Peyer's patch (tissue), 4 donors: ENCODE measurements at regions not wholly inside any gene's neighbourhood (a gene's known extent, or its start where the extent isn't known, plus 50 kb on each side); places are given as distances from the start of the nearest gene placed in this dataset.

Experiments used
- POLR2A ChIP-seq, 2 donors: fragments of 450-650 bp; IDR thresholded peaks; one replicate each; pipeline ENCODE4 v1.5.1; 2017; ENCODE audit warnings: antibody characterized with exemption in 2 of 2, mild to moderate bottlenecking in 2 of 2, moderate library complexity in 2 of 2
- TF ChIP-seq, protein P1 (sequence below), 6 experiments: fragments of 450-650 bp in 4 of 6; fragments of 200-600 bp in 2 of 6; sonication (generic) in 1 of 6; IDR thresholded peaks; one replicate each; pipeline ENCODE4 v1.5.1; 2017 to 2019; ENCODE audit warnings: antibody characterized with exemption in 6 of 6, mild to moderate bottlenecking in 3 of 6, moderate library complexity in 1 of 6

DNA sequence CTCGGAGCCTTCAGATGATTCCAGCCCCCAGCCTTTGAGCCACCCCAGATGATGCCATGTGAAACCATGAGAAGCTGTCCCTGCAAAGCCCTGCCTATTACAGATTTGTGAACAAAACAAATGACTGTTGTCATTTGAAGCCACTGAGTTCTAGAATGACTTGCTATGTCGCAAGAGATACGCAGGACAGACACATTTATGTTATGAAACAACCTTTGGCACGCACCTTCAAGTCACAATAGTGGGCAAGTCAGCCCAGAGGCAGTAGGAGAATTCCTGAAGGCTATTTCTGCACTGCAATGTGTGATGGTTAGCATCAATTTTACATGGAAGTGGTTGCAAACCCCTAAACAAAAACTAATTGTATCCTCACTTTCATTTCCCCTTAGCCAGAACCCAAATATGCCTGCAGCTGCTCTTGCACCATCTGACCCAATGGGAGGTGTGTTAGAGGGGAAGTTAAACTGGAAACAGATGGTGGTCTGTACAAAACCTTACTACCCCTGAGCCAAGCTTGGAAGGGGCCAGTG is 174.4 kb upstream of the ATP6AP2 start:
- TF ChIP-seq, protein P1, sequence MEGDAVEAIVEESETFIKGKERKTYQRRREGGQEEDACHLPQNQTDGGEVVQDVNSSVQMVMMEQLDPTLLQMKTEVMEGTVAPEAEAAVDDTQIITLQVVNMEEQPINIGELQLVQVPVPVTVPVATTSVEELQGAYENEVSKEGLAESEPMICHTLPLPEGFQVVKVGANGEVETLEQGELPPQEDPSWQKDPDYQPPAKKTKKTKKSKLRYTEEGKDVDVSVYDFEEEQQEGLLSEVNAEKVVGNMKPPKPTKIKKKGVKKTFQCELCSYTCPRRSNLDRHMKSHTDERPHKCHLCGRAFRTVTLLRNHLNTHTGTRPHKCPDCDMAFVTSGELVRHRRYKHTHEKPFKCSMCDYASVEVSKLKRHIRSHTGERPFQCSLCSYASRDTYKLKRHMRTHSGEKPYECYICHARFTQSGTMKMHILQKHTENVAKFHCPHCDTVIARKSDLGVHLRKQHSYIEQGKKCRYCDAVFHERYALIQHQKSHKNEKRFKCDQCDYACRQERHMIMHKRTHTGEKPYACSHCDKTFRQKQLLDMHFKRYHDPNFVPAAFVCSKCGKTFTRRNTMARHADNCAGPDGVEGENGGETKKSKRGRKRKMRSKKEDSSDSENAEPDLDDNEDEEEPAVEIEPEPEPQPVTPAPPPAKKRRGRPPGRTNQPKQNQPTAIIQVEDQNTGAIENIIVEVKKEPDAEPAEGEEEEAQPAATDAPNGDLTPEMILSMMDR (IDR thresholded peaks at IDR 0.05) = no peak
- no peak for TF ChIP-seq POLR2A (IDR thresholded peaks at IDR 0.05)
